Activated naive CD4-positive, alpha-beta T cell (primary cell): ENCODE measurements at regions not wholly inside any gene's neighbourhood (a gene's known extent, or its start where the extent isn't known, plus 50 kb on each side); places are given as distances from the start of the nearest gene placed in this dataset.

Experiments
- DNase-seq, 4 experiments: peaks; one replicate each; lab custom pipeline; 2025; lab: John Stamatoyannopoulos, UW

DNA sequence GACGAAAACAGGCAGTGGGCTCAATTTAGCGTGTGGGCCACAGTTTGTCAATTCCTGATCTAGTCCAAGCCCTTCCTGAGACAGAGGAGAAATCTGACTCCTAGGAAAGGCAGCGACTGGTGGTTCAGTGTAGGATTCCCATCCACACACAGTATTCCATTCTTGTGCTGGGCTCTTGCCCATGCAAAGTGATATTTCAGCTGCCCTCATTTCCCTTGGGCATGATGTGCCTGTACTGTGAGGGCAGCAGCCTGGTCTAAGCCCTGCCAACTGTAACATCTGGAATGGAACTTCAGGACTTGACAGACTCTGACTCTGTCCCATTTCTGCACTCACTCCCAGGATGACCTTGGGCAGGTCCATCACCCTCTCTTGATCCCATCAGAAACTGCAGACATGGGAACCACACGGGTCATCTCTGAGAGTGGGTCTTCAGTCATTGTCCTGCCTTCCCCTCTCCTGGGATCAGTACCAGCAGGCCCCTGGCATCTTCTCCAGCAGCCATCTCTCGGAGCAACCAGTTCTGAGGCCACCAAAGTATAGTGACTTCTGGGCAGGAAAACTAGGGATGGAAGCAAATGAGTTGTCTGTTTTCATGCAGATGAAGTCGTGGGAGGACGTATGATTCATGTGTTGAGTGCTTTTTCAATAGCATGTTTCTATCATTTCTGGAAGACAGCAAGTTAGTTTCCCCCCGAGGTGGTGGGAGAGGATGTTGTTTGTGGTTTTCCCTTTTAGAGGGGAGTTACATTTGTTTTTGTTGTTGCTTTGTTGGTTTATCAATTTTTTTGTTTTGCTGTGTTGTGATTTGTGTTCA is 54.2 kb upstream of the BCL2L14 start:
- no peak for DNase-seq

DNA sequence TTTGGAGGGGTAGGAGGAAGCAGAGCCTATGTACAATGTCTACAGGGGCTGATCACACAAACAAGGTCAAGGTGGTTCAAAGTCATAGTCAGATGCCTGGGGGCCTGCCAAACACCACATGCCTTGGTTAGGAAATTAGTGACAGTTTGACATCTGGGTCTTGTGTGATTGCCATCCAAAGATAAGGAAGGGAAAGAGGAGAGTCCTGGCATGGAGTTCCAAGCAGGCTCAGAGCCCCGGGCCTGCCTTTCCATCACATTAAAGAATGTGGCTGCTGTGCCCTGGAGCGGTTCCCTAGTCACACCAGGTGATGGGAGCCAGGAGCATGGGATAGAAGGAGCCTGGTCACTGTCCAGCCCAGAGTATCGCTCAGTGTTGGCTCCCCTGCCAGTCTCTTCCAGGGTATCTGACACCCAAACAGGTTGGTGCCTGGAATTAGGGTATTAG is 53.6 kb upstream of the BCL2L14 start:
- DNase-seq, result no peak

DNA sequence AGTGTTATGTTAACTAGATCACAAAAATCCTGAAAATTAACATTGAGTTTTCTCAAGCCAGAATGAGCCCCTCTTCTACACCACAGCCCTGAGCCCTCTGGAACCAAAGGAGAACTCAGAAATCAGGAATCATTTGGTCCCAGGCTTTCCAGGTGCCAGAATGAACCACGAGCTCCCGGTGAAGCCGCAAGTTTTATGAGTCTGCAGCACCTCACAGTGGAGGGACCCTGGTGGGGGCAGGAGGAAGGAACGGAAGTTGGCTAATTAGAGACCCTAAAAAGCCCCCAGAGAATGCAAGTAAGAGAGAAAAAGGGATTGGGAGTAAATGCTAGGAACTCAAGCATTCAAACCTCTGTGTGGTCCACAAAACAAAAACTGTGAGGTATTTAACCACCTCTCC is 52.9 kb upstream of the BCL2L14 start:
- no peak for DNase-seq

DNA sequence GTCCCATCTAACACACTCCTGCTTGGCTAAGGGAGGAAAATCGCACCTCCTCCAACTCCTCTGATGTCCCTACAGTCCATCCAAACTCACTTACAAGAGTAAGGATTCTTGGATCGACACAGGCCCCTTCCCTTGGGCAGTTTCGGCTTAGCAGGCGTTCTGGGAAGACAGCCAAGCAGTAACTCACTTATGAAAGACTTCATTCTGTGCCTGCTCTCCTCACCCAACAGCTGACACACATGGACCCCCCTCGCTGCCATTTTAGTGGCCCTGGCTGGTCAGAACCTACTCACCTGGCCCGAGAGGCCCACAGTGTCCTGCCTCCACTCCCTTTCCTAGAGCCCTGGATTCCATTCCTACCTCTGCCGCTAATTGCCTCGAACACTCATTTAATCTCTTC is 52.3 kb upstream of the BCL2L14 start:
- no peak for DNase-seq

DNA sequence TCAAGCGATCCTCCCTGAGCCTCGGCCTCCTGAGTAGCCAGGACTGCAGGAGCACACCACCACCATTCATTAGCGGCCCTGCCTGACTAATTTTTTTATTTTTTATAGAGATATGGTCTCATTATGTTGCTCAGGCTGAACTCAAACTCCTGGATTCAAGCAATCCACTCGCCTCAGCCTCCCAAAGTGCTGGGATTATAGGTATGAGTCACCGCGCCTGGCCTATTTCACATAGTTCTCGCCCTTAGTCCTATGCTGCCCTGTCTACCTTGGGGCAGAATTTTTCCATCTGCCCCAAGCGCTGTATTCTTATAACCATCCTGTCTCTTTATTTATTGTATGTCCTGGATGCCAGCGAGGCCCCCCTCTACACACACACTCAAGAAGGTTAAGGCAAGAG is 50.9 kb upstream of the BCL2L14 start:
- no peak for DNase-seq

DNA sequence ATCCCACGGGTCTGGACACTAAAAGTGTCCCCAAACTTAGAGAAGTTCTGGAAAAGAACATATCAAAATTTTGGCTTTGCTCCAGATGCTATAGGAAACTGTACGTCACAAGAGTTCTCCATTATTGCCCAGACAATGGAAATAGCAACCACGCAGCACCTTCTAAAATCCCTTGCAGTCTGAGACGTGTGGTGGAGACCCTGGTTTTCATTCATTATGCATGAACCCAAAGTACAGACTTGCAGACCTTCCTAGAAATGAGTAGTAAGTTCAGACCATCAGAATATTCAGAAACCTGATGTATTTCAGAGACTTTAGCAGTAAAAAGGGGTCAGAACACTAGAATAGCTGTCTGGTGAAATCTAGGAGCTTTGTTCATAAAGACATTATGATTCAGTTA is 50.0 kb upstream of the BCL2L14 start:
- no peak for DNase-seq
